A172 (cell line): ENCODE measurements at regions not wholly inside any gene's neighbourhood (a gene's known extent, or its start where the extent isn't known, plus 50 kb on each side); places are given as distances from the start of the nearest gene placed in this dataset.
"Not testable (repeated sequence)": the region's sequence is repeated elsewhere in the genome, so short reads cannot be mapped to it uniquely, and the experiment has no call there.

Source experiments
- DNase-seq: peaks from one replicate; pipeline ENCODE4 v3.0.0-alpha.2; 2015; ENCODE audit warnings: low spot score

- DNase-seq = peak; percentile 35
These were observed 141.5 kb downstream of the GABRG2 start for GRCh38 chr5:162209005-162209605.

GRCh38 chr5:162214551-162214950, 147.0 kb downstream of the GABRG2 start:
- no peak for DNase-seq

DNA sequence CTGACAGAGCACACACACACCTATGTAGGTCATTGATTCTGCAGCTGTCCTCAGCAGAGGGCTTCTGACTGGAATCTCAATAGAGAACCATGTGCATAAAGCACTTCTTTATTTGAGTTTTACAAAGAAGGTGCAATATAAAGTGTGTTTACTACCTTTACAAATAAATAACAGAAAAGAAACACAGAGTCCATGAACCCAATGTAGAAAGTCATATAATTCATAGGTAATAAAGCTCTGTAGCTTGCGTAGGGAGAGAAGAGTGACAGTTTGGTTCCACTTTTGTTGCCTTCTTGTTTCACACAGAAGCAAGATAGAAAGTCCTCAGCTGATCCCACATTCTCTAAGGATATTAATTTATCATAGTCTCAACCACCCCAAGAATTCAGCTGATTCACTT, 149.5 kb downstream of the GABRG2 start:
- DNase-seq = no peak

- DNase-seq = no peak
These were observed 154.3 kb downstream of the GABRG2 start for GRCh38 chr5:162221910-162222309.

DNA sequence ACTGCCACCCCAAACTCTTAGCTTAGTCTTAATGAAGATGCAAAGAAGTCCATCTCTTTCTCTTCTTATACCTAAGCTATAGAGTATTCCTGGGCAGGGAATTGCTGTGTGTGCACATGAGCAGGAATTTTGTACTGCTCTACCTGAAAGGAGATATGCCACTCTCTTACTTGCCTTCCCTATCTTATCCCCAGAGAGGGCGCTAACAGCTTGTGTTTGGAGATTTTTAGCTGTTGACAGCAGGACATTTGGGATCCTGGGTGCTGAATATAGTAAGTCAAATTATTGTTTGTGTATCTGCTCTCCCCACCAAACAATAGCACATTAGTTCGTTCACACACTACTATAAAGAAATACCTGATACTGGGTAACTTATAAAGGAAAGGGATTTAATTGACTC, 159.5 kb downstream of the GABRG2 start:
- no peak for DNase-seq

- DNase-seq = no peak
These were observed 162.8 kb downstream of the GABRG2 start for GRCh38 chr5:162230348-162230747.

DNA sequence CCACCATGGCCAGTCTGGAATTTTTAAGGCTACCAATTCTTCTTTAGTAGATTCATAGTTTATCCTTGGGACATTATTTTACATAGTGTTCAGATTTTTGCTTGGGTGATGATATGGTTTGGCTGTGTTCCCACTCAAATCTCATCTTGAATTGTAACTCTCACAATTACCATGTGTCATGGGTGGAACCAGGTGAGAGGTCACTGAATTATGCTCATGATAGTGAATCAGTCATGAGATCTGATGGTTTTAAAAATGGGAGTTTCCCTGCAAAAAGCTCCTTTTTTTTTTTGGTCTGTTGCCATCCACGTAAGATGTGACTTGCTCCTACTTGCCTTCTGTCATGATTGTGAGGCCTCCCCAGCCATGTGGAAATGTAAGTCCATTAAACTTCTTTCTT, 163.9 kb downstream of the GABRG2 start:
- no peak for DNase-seq

DNA sequence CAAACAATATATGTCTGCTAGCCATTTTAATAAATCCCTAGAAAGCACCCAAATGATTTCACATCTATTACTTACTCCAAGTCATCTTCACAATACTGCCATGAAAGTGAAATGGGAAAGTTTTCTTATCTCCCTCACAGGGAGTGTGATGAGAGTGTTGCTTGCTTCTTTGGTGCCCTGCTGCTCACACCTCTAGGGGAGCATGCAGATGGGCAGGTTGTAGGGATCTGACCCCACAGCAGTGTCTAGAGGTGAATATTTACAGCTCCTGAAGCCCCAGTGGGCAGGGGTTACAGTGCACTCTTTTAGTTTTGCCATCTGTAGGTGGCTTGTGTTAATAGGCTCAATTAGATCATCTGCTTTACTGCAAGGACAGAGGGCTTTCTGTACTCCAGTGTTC, 173.2 kb downstream of the GABRG2 start:
- no peak for DNase-seq

GRCh38 chr5:162242416-162242815, 174.8 kb downstream of the GABRG2 start:
- no peak for DNase-seq

GRCh38 chr5:162243651-162244050, 176.1 kb downstream of the GABRG2 start:
- no peak for DNase-seq

- DNase-seq = no peak
These were observed 180.6 kb downstream of the GABRG2 start for GRCh38 chr5:162248107-162248713.

DNA sequence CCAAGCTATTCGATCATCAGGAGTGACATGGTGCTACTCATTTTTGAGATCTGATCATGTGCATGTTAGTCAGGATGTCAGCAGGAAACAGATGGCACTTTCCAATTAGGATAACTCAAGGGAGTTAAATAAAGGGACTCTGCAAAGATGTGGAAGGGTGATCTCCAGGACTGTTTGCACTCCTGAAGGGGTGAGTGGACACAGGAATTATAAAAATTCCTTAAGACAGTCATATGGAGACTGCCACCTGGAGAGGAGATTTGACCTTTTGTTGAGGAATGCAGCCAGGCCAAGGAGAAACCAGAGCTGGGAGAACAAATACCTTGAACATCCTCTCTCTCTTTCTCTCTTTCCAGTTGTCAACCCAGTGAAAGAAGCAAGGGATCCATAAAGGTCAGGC, 189.1 kb downstream of the GABRG2 start:
- DNase-seq = no peak

DNA sequence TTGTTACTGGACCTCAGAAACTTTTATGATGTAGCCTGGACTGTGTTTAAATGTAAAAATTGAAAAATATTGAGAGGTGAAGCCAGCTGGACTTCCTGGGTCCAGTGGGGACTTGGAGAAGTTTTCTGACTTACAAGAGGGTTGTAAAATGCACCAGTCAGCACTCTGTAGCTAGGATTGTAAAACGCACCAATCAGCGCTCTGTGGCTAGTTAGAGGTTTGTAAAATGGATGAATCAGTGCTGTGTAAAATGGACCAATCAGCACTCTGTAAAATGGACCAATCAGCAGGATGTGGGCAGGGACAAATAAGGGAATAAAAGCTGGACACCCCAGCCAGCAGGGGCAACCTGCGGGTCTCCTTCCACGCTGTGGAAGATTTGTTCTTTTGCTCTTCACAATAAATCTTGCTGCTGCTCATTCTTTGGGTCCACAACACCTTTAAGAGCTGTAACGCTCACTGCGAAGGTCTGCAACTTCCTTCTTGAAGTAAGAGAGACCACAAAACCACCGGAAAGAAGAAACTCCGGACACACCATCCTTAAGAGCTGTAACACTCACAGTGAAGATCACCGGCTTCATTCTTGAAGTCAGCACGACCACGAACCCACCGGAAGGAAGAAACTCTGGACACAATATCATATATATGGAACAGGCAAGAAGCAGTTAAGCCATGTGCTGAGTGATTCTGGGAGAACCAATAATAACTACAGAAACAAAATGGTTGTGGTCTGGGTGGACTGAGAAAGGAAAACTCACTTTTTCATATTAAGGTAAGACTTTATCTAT, 201.3 kb downstream of the GABRG2 start:
- no peak for DNase-seq

GRCh38 chr5:162272417-162272816, 204.8 kb downstream of the GABRG2 start:
- DNase-seq = no peak

DNA sequence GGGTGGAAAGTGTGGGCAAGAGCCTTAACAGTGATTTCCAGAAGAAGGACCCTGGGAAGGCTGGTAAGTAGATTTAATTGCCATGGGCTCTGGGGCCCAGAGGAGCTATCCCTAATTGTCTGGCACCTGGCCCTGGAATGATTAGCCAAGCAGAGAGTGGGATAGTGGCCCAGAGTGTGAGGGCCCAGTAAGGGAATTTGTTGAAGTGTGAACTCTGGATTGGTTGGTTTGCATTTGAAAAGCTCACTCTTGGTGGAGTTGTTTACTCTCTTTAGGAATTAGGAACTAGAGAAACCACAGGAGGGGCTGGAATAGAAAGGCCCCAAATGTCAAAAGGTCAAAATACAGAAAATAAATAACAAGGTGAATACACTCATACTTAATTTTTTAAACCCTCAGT, 207.1 kb downstream of the GABRG2 start:
- DNase-seq = no peak

- not testable (repeated sequence) for DNase-seq
These were observed 207.8 kb downstream of the GABRG2 start for GRCh38 chr5:162275387-162275786.

DNA sequence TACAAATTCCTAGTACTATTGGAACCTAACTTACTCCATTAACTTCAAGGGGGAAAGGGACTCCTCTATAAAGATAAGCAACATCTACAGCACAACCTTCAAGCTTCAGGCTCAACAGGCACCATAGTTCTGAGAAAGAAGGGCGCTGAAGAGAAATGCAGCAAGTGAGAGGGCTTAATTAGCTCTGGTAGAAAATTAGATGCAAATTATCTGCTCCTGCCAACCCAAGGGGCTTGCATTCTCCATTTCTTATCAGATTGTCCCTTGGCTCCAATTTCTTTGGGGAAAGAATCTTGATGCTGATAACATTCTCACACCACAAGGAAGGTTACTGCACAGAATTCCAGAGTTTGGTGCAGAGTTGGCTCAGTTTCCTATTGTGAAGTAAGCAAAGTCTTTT, 214.6 kb downstream of the GABRG2 start:
- no peak for DNase-seq

- no peak for DNase-seq
These were observed 216.0 kb downstream of the GABRG2 start for GRCh38 chr5:162283609-162284008.

- no peak for DNase-seq
These were observed 221.2 kb downstream of the GABRG2 start for GRCh38 chr5:162288647-162289296.

DNA sequence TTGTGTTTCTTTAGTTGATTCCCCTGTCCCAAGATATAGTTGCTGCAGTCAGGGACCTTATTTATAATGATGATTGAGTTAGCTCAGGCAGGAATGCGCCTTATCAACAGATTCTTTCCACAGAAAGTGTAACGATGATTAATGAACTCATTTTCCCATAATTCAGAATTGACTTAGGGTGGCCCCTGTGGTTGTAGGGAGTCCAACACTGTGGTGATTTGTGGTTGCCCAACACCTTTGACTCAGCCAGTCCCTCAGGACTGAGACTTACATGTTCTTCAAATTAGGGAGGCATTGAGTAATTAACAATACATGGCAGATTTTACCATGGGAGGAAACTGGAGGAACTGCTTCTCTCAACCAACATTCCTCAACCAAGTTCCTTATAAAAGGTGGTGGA, 221.9 kb downstream of the GABRG2 start:
- peak; percentile 4 for DNase-seq

DNA sequence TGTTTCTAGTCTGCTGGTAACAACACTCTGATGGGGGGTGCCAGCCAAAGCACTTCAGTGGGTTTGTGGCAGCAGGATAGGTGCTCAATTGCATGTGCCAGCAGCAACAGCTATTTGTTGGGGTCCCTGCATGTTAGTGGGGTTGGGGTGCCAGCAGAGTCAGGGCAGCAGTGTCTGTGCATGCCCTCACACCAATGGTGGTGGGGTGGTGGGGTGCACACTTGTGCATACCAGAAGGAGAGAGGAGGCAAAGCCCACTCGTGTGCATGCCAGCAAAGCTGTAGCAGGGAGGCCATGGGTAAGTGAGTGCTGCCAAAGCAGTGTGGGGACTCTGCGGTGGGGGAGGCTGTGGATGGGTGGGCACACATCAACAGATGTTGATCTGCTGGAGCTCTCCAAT, 232.2 kb downstream of the GABRG2 start:
- DNase-seq = no peak

DNA sequence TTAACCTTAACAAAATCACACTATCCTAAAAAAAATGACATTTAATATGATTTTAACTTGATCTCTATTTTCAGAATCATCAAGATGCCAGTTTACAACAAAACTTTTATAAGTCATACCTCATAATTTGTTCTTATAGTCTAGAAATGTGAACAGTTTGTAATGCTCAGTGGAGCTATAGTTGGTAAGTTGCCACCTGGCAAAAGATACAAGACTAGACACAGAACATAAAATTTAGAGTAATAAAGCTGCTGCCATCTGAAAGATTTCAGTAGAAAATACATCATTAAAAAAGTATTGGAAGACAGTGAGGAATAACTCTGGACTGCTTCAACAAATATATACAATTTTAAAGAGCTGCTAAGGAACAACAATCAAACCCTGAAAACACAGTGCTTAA, 233.8 kb downstream of the GABRG2 start:
- DNase-seq = no peak

GRCh38 chr5:162323466-162323865, 255.9 kb downstream of the GABRG2 start:
- peak; percentile 31 for DNase-seq
